ENCODE measurements at regions not wholly inside any gene's neighbourhood (a gene's known extent, or its start where the extent isn't known, plus 50 kb on each side); places are given as distances from the start of the nearest gene placed in this dataset.

DNA sequence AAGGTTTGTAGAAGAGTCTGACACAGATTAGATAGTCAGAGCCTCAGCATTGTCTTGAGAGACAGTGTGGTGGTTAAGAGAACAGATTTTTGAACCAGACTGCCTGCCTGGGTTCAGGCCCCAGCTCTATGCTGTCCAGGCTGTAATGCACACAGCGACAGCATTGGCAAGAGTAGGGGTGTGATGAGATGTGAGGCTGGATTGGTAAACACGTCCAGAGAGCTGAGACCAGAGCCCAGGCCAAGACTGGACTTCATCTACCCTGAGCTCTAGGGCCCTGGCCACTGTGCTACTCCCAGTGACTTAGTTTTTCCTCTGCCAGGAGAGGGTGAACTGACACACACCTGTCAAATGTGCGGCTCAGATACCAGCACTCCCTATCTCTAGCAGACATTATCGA lies 360.4 kb downstream of the RPS24 start:
- Histone ChIP-seq H3F3A (replicated peaks; ENCODE audit: insufficient read depth) (no peaks in the 10 kb centered on the region), H4K20me1 (ENCODE audit: insufficient read depth) (no peaks in the 10 kb centered on the region), H3K9me3 (no peaks in the 10 kb centered on the region), H3K4me3 (ENCODE audit: low read depth in 2 of 2, low read length in 1 of 2) (no peak overlapping the region), H3K79me2 (ENCODE audit: insufficient read depth) (no peaks in the 10 kb centered on the region), H3K9me2 (no peaks in the 10 kb centered on the region), H3K27me3 (ENCODE audit: insufficient read depth) (no peaks in the 10 kb centered on the region), H3K4me1 (ENCODE audit: control insufficient read depth in 1 of 2, insufficient read depth in 2 of 2, low read depth in 1 of 2, low read length in 1 of 2) (peaks cover 0 to 7% of the 10 kb centered on the region in 2 experiments; a peak in 1 of 4 replicates), H2AFZ (ENCODE audit: low read depth) (no peak overlapping the region), H3K9ac (no peak overlapping the region), H3K27ac (ENCODE audit: low read depth in 2 of 2, low read length in 1 of 2) (no peak overlapping the region), H3K36me3 (replicated peaks in 1 of 2; ENCODE audit: control insufficient read depth in 1 of 2, insufficient read depth in 2 of 2, low read length in 1 of 2) (no peaks in the 10 kb centered on the region), H3K4me2 (no peak overlapping the region)
- DNase-seq = no peak
- CTCF ChIA-PET = no interaction called here
- POLR2A ChIA-PET = no interaction called here
- 57% methylated on average over 3 of the region's 4 CpGs for WGBS (ENCODE audit: low lambda C conversion rate)
- TF ChIP-seq CTCF (IDR thresholded peaks at IDR 0.05) (no peak), RAD21 (IDR thresholded peaks at IDR 0.05; ENCODE audit: low read length) (no peak), NFIC (IDR thresholded peaks at IDR 0.05; ENCODE audit: borderline replicate concordance) (no peak), GATA2 (CRISPR knock-in tag; IDR thresholded peaks at IDR 0.05) (no peak), TAF1 (IDR thresholded peaks at IDR 0.05; ENCODE audit: borderline replicate concordance, low read depth, low read length) (no peak), SMC3 (IDR thresholded peaks at IDR 0.05; ENCODE audit: low read depth, low read length) (no peak), RFX5 (IDR thresholded peaks at IDR 0.05; ENCODE audit: low read length) (no peak), JUND (IDR thresholded peaks at IDR 0.05) (no peak), EZH2phosphoT487 (IDR thresholded peaks at IDR 0.05; ENCODE audit: borderline replicate concordance, low read depth) (no peak), RCOR1 (IDR thresholded peaks at IDR 0.05; ENCODE audit: low read length) (no peak)

DNA sequence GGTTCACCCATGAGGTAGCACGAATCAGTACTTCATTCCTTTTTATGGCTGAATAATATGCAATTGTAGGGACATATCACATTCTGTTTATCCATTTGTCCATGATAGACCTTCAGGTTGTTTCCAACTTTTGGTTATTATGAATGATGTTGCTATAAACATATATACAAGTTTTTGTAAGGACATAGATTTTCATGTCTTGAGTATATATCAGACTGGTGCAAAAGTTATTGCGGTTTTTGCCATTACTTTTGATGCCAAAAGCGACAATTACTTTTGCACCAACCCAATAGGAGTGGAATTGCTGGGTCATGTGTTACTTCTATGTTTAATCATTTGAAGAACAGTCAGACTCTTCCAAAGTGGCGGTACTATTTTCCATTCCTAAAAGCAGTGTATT lies 361.5 kb downstream of the RPS24 start:
- Histone ChIP-seq H3K9me3 (no peaks in the 10 kb centered on the region), H4K20me1 (ENCODE audit: insufficient read depth) (no peaks in the 10 kb centered on the region), H3F3A (replicated peaks; ENCODE audit: insufficient read depth) (no peaks in the 10 kb centered on the region), H3K27me3 (ENCODE audit: insufficient read depth) (no peaks in the 10 kb centered on the region), H3K4me3 (ENCODE audit: low read depth in 2 of 2, low read length in 1 of 2) (no peak overlapping the region), H3K4me2 (no peak overlapping the region), H3K27ac (ENCODE audit: low read depth in 2 of 2, low read length in 1 of 2) (no peak overlapping the region), H2AFZ (ENCODE audit: low read depth) (no peak overlapping the region), H3K79me2 (ENCODE audit: insufficient read depth) (no peaks in the 10 kb centered on the region), H3K9me2 (no peaks in the 10 kb centered on the region), H3K36me3 (replicated peaks in 1 of 2; ENCODE audit: control insufficient read depth in 1 of 2, insufficient read depth in 2 of 2, low read length in 1 of 2) (no peaks in the 10 kb centered on the region), H3K4me1 (ENCODE audit: control insufficient read depth in 1 of 2, insufficient read depth in 2 of 2, low read depth in 1 of 2, low read length in 1 of 2) (peaks cover 0 to 9% of the 10 kb centered on the region in 2 experiments; a peak in 1 of 4 replicates), H3K9ac (no peak overlapping the region)
- DNase-seq = no peak
- 67% methylated on average over 4 of the region's 4 CpGs for WGBS (ENCODE audit: low lambda C conversion rate)
- ChIA-PET CTCF (no interaction called here), POLR2A (no interaction called here)
- TF ChIP-seq YY1 (IDR thresholded peaks at IDR 0.05; ENCODE audit: low read depth) = no peak
- no peak for TF ChIP-seq RCOR1 (IDR thresholded peaks at IDR 0.05; ENCODE audit: low read length)
- no peak for TF ChIP-seq TAF1 (IDR thresholded peaks at IDR 0.05; ENCODE audit: borderline replicate concordance, low read depth, low read length)
- TF ChIP-seq POLR2AphosphoS5 (IDR thresholded peaks at IDR 0.05; ENCODE audit: low read depth, low read length) = no peak
- TF ChIP-seq PBX3 (IDR thresholded peaks at IDR 0.05) = no peak
- TF ChIP-seq TCF12 (IDR thresholded peaks at IDR 0.05) = no peak
- no peak for TF ChIP-seq GABPA (IDR thresholded peaks at IDR 0.05; ENCODE audit: low read depth)
- no peak for TF ChIP-seq MXI1 (IDR thresholded peaks at IDR 0.05; ENCODE audit: low read depth, low read length)
- TF ChIP-seq CHD2 (IDR thresholded peaks at IDR 0.05; ENCODE audit: low read length, partially characterized antibody) = no peak
- TF ChIP-seq NFIC (IDR thresholded peaks at IDR 0.05; ENCODE audit: borderline replicate concordance) = no peak
- TF ChIP-seq SMC3 (IDR thresholded peaks at IDR 0.05; ENCODE audit: low read depth, low read length) = no peak
- TF ChIP-seq RAD21 (IDR thresholded peaks at IDR 0.05; ENCODE audit: low read length) = no peak
- no peak for TF ChIP-seq FOXJ3 (CRISPR knock-in tag; IDR thresholded peaks at IDR 0.05)
- TF ChIP-seq, protein P1, sequence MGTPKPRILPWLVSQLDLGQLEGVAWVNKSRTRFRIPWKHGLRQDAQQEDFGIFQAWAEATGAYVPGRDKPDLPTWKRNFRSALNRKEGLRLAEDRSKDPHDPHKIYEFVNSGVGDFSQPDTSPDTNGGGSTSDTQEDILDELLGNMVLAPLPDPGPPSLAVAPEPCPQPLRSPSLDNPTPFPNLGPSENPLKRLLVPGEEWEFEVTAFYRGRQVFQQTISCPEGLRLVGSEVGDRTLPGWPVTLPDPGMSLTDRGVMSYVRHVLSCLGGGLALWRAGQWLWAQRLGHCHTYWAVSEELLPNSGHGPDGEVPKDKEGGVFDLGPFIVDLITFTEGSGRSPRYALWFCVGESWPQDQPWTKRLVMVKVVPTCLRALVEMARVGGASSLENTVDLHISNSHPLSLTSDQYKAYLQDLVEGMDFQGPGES (IDR thresholded peaks at IDR 0.05; ENCODE audit: low read depth, low read length) = no peak
- no peak for TF ChIP-seq ZBTB33 (IDR thresholded peaks at IDR 0.05; ENCODE audit: borderline replicate concordance, low read depth)
- TF ChIP-seq SIN3A (IDR thresholded peaks at IDR 0.05; ENCODE audit: borderline replicate concordance, low read depth, low read length) = no peak
